Activated B cell treated with CpG ODN at 0.5 μM for 24 hours (primary cell): ENCODE measurements at regions not wholly inside any gene's neighbourhood (a gene's known extent, or its start where the extent isn't known, plus 50 kb on each side); places are given as distances from the start of the nearest gene placed in this dataset.

Experiments
- ATAC-seq: fragments of 200-7000 bp; cut with Tn5 transposase; one replicate; pipeline ENCODE4 v1.10.0; 2021; ENCODE audit warnings: low read depth, mild to moderate bottlenecking, moderate library complexity
- CTCF ChIA-PET: fragments of 350-600 bp; sonication (Branson Sonifier 250); formaldehyde crosslinking; loops from one replicate; lab custom pipeline; 2021; ENCODE audit warnings: antibody characterized with exemption; lab: Charles Lee
- POLR2A ChIA-PET: fragments of 350-600 bp; sonication (Branson Sonifier 250); formaldehyde crosslinking; loops from one replicate; lab custom pipeline; 2021; ENCODE audit warnings: antibody characterized with exemption; lab: Charles Lee
- DNase-seq: peaks from one replicate; pipeline ENCODE4 v3.0.0; 2022
- H3K27ac Mint-ChIP-seq: one replicate; pipeline ENCODE4 v1.8.0; 2020; ENCODE audit warnings: mixed read lengths
- H3K27me3 Mint-ChIP-seq: one replicate; pipeline ENCODE4 v1.8.0; 2021; ENCODE audit warnings: mixed read lengths
- H3K36me3 Mint-ChIP-seq: one replicate; pipeline ENCODE4 v1.8.0; 2021; ENCODE audit warnings: low read depth, mixed read lengths
- H3K4me1 Mint-ChIP-seq: one replicate; pipeline ENCODE4 v1.8.0; 2021; ENCODE audit warnings: mixed read lengths
- H3K4me3 Mint-ChIP-seq: one replicate; pipeline ENCODE4 v1.8.0; 2020; ENCODE audit warnings: mild to moderate bottlenecking, mixed read lengths
- H3K9me3 Mint-ChIP-seq: one replicate; pipeline ENCODE4 v1.8.0; 2020; ENCODE audit warnings: mixed read lengths
- intact Hi-C: fragments of 100-400 bp; cut with micrococcal nuclease; formaldehyde crosslinking; loops from one replicate; pipeline ENCODE4 v1.15.1; 2024
- TF ChIP-seq, protein P1 (sequence below): fragments of 200-600 bp; IDR thresholded peaks from one replicate; pipeline ENCODE4 v1.8.0; 2022; ENCODE audit warnings: antibody characterized with exemption, mild to moderate bottlenecking

GRCh38 chr17:65314212-65314611, 177.0 kb downstream of the RGS9 start:
- TF ChIP-seq, protein P1, sequence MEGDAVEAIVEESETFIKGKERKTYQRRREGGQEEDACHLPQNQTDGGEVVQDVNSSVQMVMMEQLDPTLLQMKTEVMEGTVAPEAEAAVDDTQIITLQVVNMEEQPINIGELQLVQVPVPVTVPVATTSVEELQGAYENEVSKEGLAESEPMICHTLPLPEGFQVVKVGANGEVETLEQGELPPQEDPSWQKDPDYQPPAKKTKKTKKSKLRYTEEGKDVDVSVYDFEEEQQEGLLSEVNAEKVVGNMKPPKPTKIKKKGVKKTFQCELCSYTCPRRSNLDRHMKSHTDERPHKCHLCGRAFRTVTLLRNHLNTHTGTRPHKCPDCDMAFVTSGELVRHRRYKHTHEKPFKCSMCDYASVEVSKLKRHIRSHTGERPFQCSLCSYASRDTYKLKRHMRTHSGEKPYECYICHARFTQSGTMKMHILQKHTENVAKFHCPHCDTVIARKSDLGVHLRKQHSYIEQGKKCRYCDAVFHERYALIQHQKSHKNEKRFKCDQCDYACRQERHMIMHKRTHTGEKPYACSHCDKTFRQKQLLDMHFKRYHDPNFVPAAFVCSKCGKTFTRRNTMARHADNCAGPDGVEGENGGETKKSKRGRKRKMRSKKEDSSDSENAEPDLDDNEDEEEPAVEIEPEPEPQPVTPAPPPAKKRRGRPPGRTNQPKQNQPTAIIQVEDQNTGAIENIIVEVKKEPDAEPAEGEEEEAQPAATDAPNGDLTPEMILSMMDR = no peak
- Mint-ChIP-seq H3K4me1 (no peaks in the 10 kb centered on the region), H3K4me3 (no peak overlapping the region), H3K27ac (no peak overlapping the region), H3K36me3 (no peaks in the 10 kb centered on the region), H3K9me3 (no peaks in the 10 kb centered on the region), H3K27me3 (peaks cover 28% of the 10 kb centered on the region)
- intact Hi-C loops = no loop called here
- ATAC-seq (no peak), DNase-seq (no peak)
- POLR2A ChIA-PET = no interaction called here
- CTCF ChIA-PET = no interaction called here

GRCh38 chr17:65312718-65313377, 175.7 kb downstream of the RGS9 start:
- POLR2A ChIA-PET = no interaction called here
- Mint-ChIP-seq H3K9me3 (no peaks in the 10 kb centered on the region), H3K36me3 (no peaks in the 10 kb centered on the region), H3K27me3 (peaks cover 28% of the 10 kb centered on the region), H3K27ac (no peak overlapping the region), H3K4me1 (no peaks in the 10 kb centered on the region), H3K4me3 (no peak overlapping the region)
- ATAC-seq (no peak), DNase-seq (no peak)
- TF ChIP-seq, protein P1 = no peak
- CTCF ChIA-PET = no interaction called here
- intact Hi-C loops = no loop called here

GRCh38 chr17:65311261-65311660, 174.1 kb downstream of the RGS9 start:
- H3K27ac Mint-ChIP-seq = no peak overlapping the region
- H3K9me3 Mint-ChIP-seq = no peaks in the 10 kb centered on the region
- DNase-seq (no peak), ATAC-seq (no peak)
- H3K27me3 Mint-ChIP-seq = peaks cover 24% of the 10 kb centered on the region
- ChIA-PET POLR2A (no interaction called here), CTCF (interaction anchor here (1.3 kb wide), 1 partner anchor 855 kb away, joined by 3 read pairs; no protein-coding TSS in a partner anchor)
- no peaks in the 10 kb centered on the region for H3K36me3 Mint-ChIP-seq
- H3K4me3 Mint-ChIP-seq = no peak overlapping the region
- no peaks in the 10 kb centered on the region for H3K4me1 Mint-ChIP-seq
- intact Hi-C loops = no loop called here
- TF ChIP-seq, protein P1 = no peak

- no peak for ATAC-seq
- no peaks in the 10 kb centered on the region for H3K9me3 Mint-ChIP-seq
- intact Hi-C loops = no loop called here
- CTCF ChIA-PET = no interaction called here
- DNase-seq = no peak
- peaks cover 9% of the 10 kb centered on the region for H3K27me3 Mint-ChIP-seq
- H3K36me3 Mint-ChIP-seq = no peaks in the 10 kb centered on the region
- POLR2A ChIA-PET = no interaction called here
- TF ChIP-seq, protein P1 = no peak
- H3K4me3 Mint-ChIP-seq = no peak overlapping the region
- no peak overlapping the region for H3K27ac Mint-ChIP-seq
- H3K4me1 Mint-ChIP-seq = no peaks in the 10 kb centered on the region
These were observed 170.8 kb downstream of the RGS9 start for GRCh38 chr17:65307961-65308316.

GRCh38 chr17:65307081-65307960, 170.2 kb downstream of the RGS9 start:
- intact Hi-C loops = no loop called here
- ChIA-PET CTCF (no interaction called here), POLR2A (interaction anchor here (0.5 kb wide), 1 partner anchor 11 kb away, joined by 4 read pairs; no protein-coding TSS in a partner anchor)

More at GRCh38 chr17:65307081-65307960, 170.2 kb downstream of the RGS9 start:
- H3K9me3 Mint-ChIP-seq = no peaks in the 10 kb centered on the region
- H3K27ac Mint-ChIP-seq = no peak overlapping the region
- DNase-seq = no peak
- H3K4me3 Mint-ChIP-seq = no peak overlapping the region
- H3K27me3 Mint-ChIP-seq = peaks cover 5% of the 10 kb centered on the region
- no peaks in the 10 kb centered on the region for H3K36me3 Mint-ChIP-seq
- no peak for ATAC-seq
- TF ChIP-seq, protein P1 = no peak
- no peaks in the 10 kb centered on the region for H3K4me1 Mint-ChIP-seq
